Loucy (cell line): ENCODE measurements at regions not wholly inside any gene's neighbourhood (a gene's known extent, or its start where the extent isn't known, plus 50 kb on each side); places are given as distances from the start of the nearest gene placed in this dataset.
A peak's percentile ranks its signal among the peaks of the same experiment; 100 is the strongest.

Experiments used
- H2AFZ ChIP-seq: fragments of 200-600 bp; sonication (generic); 2 replicates; pipeline ENCODE4 v1.6.0; 2016; ENCODE audit warnings: antibody characterized with exemption, mild to moderate bottlenecking, low read length, moderate library complexity
- H3F3A ChIP-seq: fragments of 200-600 bp; 2 replicates; pipeline ENCODE4 v1.6.0; 2016; ENCODE audit warnings: antibody characterized with exemption, low read depth, mild to moderate bottlenecking
- H3K27me3 ChIP-seq: fragments of 200-600 bp; sonication (generic); 2 replicates; pipeline ENCODE4 v1.6.1; 2014; ENCODE audit warnings: low read length, mild to moderate bottlenecking; ENCODE audit not compliant: insufficient read depth, poor library complexity, severe bottlenecking
- H3K36me3 ChIP-seq: fragments of 200-600 bp; sonication (generic); 2 replicates; pipeline ENCODE4 v1.6.1; 2016; ENCODE audit warnings: low read length; ENCODE audit not compliant: insufficient read depth
- H3K4me1 ChIP-seq: fragments of 200-600 bp; sonication (generic); 2 replicates; pipeline ENCODE4 v1.5.1; 2014; ENCODE audit warnings: low read length, mild to moderate bottlenecking; ENCODE audit not compliant: insufficient read depth, poor library complexity, severe bottlenecking
- H3K4me2 ChIP-seq: fragments of 200-600 bp; sonication (generic); 2 replicates; pipeline ENCODE4 v1.6.0; 2014; ENCODE audit warnings: antibody characterized with exemption, low read length, low read depth, mild to moderate bottlenecking; ENCODE audit not compliant: poor library complexity, severe bottlenecking
- H3K4me3 ChIP-seq: fragments of 200-600 bp; sonication (generic); 2 replicates; pipeline ENCODE4 v1.5.1; 2014; ENCODE audit warnings: low read length, mild to moderate bottlenecking, mixed read lengths; ENCODE audit not compliant: poor library complexity, severe bottlenecking
- H3K79me2 ChIP-seq: fragments of 200-600 bp; sonication (generic); 2 replicates; pipeline ENCODE4 v1.6.1; 2014; ENCODE audit warnings: low read length; ENCODE audit not compliant: insufficient read depth
- H3K9ac ChIP-seq: fragments of 200-600 bp; sonication (generic); 2 replicates; pipeline ENCODE4 v1.6.0; 2014; ENCODE audit warnings: mild to moderate bottlenecking, low read depth, low read length, moderate library complexity; ENCODE audit not compliant: poor library complexity, severe bottlenecking
- H3K9me2 ChIP-seq: fragments of 200-600 bp; sonication (generic); replicated peaks from 2 replicates; pipeline ENCODE4 v1.6.1; 2016; ENCODE audit warnings: low read depth, low read length, mixed read lengths
- H3K9me3 ChIP-seq: fragments of 200-600 bp; sonication (generic); 2 replicates; pipeline ENCODE4 v1.6.1; 2014; ENCODE audit warnings: mild to moderate bottlenecking, antibody characterized with exemption, low read length, low read depth; ENCODE audit not compliant: insufficient read depth
- H4K20me1 ChIP-seq: fragments of 200-600 bp; sonication (generic); 2 replicates; pipeline ENCODE4 v1.6.0; 2014; ENCODE audit warnings: antibody characterized with exemption, low read length, mild to moderate bottlenecking; ENCODE audit not compliant: insufficient read depth, poor library complexity, severe bottlenecking
- EZH2phosphoT487 ChIP-seq: fragments of 200-600 bp; IDR thresholded peaks from 2 replicates; pipeline ENCODE4 v1.6.1; 2018; ENCODE audit warnings: antibody characterized with exemption, mild to moderate bottlenecking, moderate library complexity, borderline replicate concordance
- TF ChIP-seq, protein P1 (sequence below): fragments of 200-600 bp; sonication (generic); conservative IDR thresholded peaks from 2 replicates; pipeline ENCODE4 v1.5.1; 2014; ENCODE audit warnings: mild to moderate bottlenecking, antibody characterized with exemption, low read length

DNA sequence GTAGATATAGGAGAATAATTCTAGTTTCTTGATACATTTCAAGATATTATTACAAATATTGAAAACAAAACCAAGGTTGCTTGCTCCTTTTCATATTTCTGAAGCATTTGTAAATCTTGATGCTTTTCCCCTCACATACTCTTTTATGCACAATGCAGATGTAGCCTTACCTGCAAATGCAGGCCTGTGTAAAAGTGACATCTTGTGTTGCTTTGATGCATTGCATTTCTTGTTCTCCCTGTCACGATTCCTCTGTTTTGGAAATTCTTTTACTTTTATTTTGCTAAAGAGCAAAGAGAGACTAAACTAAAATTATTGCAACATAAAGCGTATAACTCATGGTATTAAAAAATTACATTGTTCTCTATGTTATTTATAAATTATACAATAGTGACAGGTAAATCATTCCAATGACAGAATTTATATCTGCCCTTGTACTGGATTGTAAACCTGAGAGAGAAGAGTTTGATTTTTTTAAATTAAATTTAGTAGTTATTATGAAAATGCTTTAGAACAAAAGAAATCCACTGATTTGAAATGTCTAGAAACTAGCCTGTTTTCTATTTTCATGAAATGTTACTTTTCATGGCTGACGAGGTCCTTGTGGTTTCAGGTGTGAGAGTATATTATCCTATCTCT, 970.0 kb downstream of the MAT2B start:
- Histone ChIP-seq H3F3A (no peaks in the 10 kb centered on the region), H3K79me2 (no peaks in the 10 kb centered on the region), H3K36me3 (no peaks in the 10 kb centered on the region), H3K9me2 (no peaks in the 10 kb centered on the region), H2AFZ (no peak overlapping the region), H3K4me1 (no peaks in the 10 kb centered on the region), H3K27me3 (no peaks in the 10 kb centered on the region), H3K4me3 (no peak overlapping the region), H3K4me2 (no peak overlapping the region), H4K20me1 (no peaks in the 10 kb centered on the region), H3K9me3 (no peaks in the 10 kb centered on the region), H3K9ac (no peak overlapping the region)
- TF ChIP-seq EZH2phosphoT487, result no peak
- TF ChIP-seq, protein P1, sequence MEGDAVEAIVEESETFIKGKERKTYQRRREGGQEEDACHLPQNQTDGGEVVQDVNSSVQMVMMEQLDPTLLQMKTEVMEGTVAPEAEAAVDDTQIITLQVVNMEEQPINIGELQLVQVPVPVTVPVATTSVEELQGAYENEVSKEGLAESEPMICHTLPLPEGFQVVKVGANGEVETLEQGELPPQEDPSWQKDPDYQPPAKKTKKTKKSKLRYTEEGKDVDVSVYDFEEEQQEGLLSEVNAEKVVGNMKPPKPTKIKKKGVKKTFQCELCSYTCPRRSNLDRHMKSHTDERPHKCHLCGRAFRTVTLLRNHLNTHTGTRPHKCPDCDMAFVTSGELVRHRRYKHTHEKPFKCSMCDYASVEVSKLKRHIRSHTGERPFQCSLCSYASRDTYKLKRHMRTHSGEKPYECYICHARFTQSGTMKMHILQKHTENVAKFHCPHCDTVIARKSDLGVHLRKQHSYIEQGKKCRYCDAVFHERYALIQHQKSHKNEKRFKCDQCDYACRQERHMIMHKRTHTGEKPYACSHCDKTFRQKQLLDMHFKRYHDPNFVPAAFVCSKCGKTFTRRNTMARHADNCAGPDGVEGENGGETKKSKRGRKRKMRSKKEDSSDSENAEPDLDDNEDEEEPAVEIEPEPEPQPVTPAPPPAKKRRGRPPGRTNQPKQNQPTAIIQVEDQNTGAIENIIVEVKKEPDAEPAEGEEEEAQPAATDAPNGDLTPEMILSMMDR, result peak; percentile 34

GRCh38 chr5:164481270-164481669, 975.9 kb downstream of the MAT2B start:
- no peaks in the 10 kb centered on the region for H3K79me2 ChIP-seq
- no peaks in the 10 kb centered on the region for H3K9me2 ChIP-seq
- no peak overlapping the region for H2AFZ ChIP-seq
- H3K4me3 ChIP-seq, result no peak overlapping the region
- no peaks in the 10 kb centered on the region for H4K20me1 ChIP-seq
- no peaks in the 10 kb centered on the region for H3F3A ChIP-seq
- H3K27me3 ChIP-seq, result no peaks in the 10 kb centered on the region
- no peak for TF ChIP-seq EZH2phosphoT487
- TF ChIP-seq, protein P1, result no peak
- no peaks in the 10 kb centered on the region for H3K4me1 ChIP-seq
- H3K9ac ChIP-seq, result no peak overlapping the region
- no peaks in the 10 kb centered on the region for H3K36me3 ChIP-seq
- no peaks in the 10 kb centered on the region for H3K9me3 ChIP-seq
- H3K4me2 ChIP-seq, result no peak overlapping the region

DNA sequence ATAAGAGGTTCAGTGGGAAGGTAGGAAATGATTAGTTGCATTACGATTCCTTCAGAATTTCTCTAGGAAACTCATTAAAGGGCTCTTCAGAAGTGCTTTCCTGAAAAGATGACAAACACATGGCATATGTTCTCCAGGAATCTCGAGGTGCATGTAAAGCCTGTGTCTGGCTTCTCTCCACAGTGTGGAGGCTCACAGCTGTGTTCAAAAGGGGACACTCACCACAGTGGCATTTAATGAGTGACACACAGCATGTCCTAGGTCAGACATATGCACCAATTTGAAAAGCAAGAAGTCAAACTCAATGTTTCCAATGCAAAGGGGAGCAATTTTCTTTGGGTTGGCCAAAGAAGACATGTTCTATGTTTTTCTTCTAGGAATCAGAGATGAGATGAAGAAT, 976.9 kb downstream of the MAT2B start:
- H3K4me1 ChIP-seq, result no peaks in the 10 kb centered on the region
- no peak overlapping the region for H2AFZ ChIP-seq
- TF ChIP-seq EZH2phosphoT487, result no peak
- TF ChIP-seq, protein P1, result no peak
- H3K36me3 ChIP-seq, result no peaks in the 10 kb centered on the region
- H3K79me2 ChIP-seq, result no peaks in the 10 kb centered on the region
- H3K27me3 ChIP-seq, result no peaks in the 10 kb centered on the region
- H3K9ac ChIP-seq, result no peak overlapping the region
- H4K20me1 ChIP-seq, result no peaks in the 10 kb centered on the region
- no peak overlapping the region for H3K4me2 ChIP-seq
- no peak overlapping the region for H3K4me3 ChIP-seq
- no peaks in the 10 kb centered on the region for H3F3A ChIP-seq
- no peaks in the 10 kb centered on the region for H3K9me2 ChIP-seq
- H3K9me3 ChIP-seq, result no peaks in the 10 kb centered on the region
